SKM-1 (cell line): ENCODE measurements at regions not wholly inside any gene's neighbourhood (a gene's known extent, or its start where the extent isn't known, plus 50 kb on each side); places are given as distances from the start of the nearest gene placed in this dataset.
"Not testable (repeated sequence)": the region's sequence is repeated elsewhere in the genome, so short reads cannot be mapped to it uniquely, and the experiment has no call there.

Experiments used
- DNase-seq: peaks from one replicate; lab custom pipeline; 2025; ENCODE audit not compliant: unreplicated experiment; lab: John Stamatoyannopoulos, UW

DNA sequence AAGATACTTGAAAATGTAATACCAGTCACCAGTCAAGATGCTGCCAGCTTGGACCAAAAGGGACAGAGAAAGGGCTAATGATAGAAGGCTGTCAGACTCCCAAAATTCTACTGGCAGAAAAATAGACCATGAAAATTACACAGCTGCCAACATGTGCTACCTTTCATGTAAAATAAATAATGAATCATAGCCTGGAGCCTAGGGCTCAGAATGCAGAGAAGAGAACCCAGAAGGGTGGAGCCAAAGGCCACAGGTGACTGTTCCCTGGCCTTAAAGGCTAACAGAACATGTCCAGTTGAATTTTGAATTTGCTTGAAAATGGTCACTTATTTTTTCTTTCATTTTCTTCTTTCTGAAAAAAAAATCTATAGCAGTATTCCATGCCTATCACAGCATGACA, 1827.0 kb upstream of the MIR17HG start:
- no peak for DNase-seq

DNA sequence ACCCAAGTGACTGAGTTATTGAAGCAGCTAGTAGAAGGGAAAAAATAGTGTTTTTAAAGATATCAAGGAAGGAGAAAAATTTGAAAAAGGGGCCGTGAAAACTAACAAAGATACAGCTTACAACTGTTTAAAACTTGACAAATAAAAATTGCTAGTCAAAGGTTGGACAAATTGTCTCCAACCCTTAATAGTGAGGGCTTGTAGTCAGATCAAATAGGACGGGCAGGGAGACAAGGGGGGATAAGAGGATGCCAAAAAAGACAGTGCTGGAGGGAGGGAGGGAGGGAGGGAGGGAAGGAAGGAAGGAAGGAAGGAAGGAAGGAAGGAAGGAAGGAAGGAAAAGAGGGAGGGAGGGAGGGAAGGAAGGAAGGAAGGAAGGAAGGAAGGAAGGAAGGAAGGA, 1825.8 kb upstream of the MIR17HG start:
- DNase-seq = not testable (repeated sequence)

DNA sequence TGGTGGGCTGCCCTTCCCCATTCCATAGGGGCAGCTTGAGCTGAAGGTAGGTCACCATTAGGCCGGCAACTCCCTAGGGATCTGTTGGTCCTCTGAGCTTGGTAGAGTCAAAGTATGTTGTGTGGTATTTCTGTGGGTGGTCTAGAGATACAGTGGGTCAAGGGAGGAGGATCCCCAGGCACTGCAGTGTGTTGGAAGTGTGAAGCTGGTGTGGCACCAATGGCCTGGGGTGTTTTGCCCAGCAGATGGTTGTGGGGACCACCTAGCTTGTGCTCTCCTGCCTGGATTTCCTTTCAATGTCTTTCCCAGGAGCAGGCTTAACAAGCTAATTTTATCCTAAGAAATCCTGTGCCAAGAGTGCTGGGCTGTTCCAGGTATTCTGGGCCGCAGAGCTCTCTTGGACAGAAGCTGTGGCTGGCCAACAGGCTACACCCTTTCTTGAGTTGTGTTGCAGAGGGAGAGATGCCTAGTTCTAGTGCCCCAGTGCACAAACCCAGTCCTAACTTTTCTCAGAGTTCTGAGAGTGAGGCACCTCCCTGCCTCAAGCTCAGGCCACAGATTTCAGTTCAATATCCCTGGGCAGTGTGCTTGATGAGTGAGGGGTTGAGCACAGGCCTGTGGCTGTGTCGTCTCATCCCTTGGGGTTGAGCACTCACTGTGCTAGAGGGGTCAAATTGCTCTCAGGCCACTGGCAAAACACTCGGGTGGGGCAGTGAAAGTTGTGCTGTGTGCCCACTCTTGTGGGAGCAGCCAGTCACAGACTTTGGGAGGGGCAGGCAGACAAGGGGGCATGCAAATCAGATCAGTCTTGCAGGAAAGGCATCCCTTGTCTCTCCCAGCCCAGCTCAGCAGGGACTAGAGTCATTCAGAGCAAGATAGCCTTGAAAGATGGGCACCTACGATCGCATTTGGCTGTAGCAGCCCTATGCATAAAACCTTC, 1806.1 kb upstream of the MIR17HG start:
- DNase-seq = no peak

DNA sequence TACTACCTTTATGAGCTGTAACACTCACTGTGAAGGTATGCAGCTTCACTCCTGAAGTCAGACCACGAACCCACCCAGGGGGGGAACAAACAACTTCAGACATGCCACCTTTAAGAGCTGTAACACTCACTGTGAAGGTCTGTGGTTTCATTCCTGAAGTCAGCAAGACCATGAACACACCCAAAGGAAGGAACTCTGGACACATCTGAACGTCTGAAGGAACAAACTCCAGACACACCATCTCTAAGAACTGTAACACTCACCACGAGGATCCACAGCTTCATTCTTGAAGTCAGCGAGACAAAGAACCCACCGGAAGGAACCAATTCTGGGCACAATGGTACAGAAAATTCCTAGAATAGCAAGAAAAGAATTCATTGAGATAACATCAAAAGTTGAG, 1796.5 kb upstream of the MIR17HG start:
- no peak for DNase-seq

DNA sequence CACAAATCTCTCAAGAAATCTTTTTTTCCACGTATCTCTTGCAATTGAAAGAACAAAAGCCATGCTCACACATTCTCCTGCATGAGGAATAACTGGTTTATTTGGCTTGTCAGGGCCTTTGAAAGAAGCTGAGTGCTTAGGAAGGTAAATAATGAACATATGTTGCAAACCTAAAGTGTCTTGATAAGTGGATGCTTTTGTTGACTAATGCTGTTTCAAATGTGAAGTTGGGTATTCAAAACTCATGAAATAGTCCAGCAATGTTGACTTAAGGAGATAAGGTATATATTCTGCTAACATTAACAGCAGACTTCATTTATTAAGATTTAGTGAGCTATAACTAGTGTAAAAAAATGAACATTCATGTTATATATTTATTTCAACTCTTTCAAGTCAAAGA, 1792.7 kb upstream of the MIR17HG start:
- no peak for DNase-seq

DNA sequence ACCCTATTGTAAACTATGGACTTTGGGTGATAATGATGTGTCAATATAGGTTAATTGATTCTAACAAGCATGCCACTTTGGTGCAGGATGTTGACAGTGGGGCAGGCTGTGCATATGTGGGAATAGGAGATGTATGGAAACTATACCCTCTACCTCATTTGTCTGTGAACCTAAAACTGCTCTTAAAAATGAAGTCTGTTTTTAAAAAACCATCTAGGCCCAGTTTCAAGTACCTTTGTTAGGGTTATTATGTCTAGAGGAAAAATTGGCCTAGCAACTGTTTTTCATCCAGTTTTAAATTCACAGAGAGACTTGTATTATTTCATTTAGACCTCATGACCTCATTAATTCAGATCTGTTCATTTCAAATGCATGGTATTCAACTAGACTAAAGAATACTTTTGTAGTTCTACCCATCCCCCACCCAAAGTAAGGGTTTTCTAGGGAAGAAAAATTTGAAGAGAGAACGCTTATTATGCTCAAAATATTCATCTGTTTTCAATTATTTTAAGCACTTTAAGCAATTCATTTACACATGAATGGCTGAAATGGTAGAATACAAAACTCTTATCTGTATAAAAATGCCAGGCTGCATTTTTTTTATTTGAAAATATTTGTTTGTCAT, 1781.9 kb upstream of the MIR17HG start:
- DNase-seq = no peak

DNA sequence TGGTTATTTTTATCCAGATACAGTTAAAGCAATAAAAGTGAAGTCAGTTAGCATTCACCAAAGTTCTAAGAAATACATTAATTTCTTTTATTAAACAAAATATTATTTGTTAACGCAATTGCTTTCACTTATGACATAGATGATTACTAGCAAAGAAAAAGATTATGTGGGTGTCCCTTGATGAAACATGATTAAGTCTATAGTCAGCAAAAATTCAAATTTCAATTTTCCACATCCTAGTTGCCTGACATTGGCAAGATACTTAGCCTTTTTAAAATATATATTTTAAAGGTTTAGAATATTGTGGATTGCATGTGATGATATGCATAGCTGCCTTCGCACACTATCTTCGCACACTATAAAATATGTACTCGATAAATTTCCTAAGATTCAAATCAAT, 1780.5 kb upstream of the MIR17HG start:
- DNase-seq = no peak

DNA sequence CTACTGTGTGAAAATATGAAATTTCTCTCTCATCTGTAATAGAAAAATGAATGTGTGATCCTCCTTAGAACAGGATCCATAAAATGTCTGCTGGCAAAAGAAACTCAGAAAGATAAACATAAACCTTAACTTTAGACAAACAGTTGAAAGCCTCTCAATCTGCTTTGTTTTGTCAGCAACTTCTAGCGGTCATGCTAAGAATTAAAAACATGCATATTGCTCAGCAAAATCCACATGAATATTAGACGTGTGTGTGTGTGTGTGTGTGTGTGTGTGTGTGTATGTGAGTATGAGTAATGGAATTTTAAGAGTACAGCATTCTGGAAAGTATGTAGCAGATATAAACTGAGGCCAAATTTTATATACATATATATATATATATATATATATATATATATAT, 1779.2 kb upstream of the MIR17HG start:
- no peak for DNase-seq

DNA sequence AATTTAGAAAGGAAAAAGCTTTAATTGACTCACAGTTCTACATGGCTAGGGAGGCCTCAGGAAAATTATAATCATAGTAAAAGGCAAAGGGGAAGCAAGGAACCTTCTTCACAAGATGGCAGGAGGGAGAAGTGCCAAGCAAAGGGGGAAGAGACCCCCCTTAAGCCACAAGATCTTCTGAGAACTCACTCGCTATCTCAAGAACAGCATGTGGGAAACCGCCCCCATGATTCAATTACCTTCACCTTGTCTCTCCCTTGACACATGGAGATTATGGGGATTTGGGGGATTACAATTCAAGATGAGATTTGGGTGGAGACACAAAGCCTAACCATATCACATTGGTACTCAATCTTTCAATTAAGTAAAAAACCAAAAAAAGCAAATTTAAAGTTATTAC, 1778.7 kb upstream of the MIR17HG start:
- DNase-seq = no peak

DNA sequence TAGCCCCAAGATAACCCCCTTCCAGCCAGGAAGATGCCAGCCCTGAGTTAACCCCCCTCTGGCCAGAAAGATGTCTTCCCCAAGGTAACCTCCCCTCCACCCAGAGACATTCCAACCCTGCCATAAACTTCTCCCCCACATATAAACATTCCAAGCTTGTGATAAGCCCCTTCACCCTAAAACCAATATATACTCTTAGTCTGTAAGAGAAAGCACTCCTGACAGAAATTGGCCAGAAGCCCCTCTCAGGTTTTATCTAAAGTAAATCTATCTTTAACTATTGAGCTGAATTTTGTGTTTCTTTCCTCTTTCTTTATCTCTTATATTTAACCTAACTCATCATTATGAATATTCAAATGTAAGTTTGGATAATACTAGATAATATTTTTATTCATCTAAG, 1775.8 kb upstream of the MIR17HG start:
- no peak for DNase-seq

DNA sequence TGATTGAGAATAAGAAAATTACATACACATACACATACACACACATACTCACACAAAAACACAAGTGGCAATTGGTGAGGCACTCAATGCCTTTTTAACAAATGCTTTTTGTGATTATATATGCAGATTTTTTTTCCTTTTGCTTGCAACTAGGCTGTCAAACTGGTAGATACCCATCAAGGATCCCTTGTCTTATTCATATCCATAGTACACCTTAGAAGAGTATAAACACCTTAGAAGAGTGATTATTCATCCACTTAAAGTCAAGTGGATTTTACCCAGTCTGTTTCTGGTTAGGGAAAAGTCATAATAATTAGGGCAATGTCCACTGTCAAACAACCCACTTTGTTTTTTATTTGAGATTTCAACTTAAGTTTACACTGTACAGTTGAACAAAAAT, 1773.4 kb upstream of the MIR17HG start:
- DNase-seq = no peak

DNA sequence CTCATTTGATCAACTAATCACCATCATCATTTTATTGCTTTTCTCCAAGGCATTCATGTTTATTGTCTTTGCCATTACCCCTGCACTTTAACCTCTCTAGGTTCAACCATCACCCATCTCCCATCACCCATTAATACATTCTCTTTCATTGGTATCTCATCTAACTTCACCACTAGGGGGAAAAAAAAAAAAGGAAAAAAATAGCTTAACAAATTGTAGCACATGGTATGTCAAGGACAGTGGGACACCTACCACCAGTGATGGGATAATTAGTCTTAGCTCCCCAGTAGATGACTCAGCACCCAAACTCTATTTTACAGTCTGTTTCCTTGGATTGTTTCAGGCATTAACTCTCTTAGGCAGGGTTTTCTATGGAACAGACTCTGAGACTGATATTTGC, 1770.2 kb upstream of the MIR17HG start:
- no peak for DNase-seq

DNA sequence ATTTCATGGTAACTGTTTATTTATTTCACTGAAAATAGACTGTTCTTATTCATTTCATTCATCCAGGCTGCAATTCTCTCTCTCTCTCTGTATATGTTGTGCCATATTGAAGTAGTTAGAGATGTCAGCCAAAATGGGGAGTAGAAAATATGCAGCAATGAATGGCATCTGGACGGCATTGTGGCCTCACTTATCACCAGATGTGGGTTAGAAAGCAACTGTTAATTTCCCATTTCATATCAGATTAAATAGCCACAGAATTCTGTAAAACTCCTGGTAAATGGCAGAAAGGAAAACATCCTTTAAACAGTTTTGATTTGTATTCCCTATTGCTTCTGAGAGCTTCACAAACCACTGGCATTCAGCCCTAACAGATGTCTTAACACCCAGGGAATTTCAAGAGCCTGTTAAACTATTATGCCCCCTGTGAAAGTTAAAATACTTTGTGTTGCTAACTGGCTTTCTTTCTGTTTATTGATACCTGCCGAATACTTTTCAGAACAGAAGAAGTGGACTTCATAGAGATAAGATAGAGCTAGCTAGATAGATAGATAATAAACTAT, 1763.3 kb upstream of the MIR17HG start:
- no peak for DNase-seq

DNA sequence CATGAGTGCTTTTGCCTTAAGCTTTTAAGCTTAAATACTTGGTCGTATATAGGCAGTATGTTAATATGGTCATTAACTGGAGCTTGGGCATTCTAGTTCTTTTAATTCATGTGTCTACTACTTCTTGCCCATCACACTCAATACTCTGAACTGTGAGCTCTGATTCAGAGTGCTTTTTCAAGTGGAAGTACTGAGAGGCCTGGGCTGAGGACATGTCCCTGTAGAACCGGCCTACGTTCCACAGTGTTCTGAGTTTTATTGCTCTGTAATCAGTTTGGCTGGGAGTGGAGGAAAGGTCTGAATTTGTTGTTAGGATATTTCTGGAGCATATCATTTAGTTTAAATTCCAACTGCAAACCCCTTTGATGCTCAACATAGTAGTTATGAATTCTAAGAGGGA, 1744.8 kb upstream of the MIR17HG start:
- DNase-seq = no peak

DNA sequence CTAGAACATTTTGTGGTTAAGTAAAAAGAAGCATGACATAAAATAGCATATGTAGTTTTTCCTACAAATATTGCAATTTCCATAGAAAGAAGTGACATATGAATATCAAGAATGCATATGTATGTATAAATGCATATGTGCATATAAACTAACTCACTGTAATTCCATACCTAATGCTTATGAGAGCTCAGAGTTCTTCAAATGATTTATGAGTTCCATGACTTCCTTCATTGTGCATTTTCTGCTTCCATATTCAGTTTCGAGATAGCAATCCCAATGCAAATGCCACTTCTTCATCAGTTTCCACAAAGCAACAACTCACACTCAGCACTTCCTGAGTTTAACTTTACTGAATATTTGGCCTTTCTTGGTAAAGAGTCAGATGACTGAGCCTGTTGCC, 1744.3 kb upstream of the MIR17HG start:
- DNase-seq = no peak

DNA sequence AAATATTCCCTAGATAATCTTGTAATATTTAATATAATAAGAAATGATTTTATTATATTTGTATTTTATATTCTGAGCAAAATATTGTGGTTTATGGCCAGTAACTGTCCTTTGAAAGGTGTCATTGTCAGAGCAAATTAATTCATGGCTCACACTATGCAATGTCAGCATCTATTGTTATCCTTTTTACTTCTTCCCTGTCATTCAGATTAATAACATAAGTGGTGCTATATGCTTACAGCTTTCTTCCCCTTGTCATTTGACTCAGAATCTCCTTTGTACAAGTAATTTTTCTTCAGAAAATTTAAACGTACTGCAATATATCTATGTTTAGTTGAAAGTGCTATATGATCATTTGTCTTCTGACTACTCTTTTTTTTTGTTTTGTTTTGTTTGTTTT, 1738.2 kb upstream of the MIR17HG start:
- DNase-seq = no peak

DNA sequence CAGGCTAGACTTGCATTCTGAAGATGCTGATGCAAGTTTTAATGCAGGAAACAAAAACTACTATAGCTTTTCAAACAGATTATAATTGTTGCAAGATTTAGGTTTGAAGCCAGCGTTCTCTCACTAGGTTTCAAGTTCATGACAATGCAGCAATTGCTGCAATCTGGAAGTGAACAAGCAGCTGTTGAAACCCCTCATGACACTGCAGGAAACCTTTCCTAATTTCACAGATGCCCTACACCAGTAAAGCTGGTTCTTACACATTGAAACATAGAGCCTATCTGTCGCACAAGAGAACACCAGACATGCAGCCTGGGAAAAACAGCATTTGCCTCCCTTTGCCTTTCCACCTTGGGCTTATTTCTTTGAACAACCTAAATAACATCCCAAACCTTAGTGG, 1737.2 kb upstream of the MIR17HG start:
- DNase-seq = no peak

DNA sequence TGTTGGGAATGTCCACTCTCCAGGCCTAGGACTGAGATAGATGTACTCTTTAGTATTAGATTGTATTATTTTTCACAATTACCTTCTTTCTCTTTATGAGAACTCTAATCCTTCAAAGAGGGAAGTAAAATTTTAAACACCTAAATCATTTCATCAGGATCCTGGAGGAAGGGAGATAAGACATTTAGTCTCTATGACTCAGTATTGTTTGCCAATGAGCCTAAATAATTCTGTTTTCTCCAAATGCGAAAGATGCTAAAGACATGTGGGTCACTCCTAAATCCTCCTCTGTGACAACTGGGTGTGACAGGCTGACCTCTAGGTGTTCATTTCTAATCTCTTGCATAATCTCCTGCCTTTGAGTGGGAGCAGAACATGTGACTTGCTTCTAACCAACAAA, 1736.6 kb upstream of the MIR17HG start:
- DNase-seq = no peak

DNA sequence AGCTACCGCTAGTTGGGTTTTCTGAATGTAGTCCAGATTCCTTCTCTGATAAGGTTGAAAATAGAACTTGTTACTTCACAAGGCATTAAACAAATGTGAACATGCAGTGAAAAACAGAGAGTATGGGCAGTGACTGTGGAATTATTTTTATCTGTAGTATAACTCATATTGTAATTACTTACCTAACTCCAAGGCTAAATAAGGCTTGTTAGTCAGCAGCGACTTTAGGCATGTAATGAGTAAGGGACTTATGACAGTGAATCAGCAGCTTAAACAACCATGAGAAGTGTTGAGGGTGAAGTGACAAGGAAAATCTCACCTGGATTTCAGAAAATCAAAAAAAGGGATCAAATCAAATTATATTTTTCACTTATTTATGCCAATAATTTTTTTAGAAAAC, 1719.5 kb upstream of the MIR17HG start:
- no peak for DNase-seq

DNA sequence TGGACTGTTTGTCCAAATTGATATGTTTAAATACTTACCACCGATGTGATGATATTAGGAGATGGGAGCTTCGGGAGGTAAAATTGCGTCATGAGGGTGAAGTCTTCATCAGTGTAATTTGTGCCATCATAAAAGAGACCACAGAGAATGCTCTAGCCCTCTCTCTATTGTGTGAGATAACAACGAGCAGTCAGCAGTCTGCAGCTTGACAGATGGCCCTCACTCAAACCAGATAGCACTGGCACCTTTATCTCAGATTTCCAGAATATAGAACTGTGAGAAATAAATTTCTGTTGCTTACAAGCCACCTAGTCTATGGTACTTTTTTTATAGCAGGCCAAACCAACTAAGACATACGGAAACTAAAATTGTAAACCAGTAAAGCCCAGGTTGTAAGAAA, 1718.9 kb upstream of the MIR17HG start:
- DNase-seq = no peak

DNA sequence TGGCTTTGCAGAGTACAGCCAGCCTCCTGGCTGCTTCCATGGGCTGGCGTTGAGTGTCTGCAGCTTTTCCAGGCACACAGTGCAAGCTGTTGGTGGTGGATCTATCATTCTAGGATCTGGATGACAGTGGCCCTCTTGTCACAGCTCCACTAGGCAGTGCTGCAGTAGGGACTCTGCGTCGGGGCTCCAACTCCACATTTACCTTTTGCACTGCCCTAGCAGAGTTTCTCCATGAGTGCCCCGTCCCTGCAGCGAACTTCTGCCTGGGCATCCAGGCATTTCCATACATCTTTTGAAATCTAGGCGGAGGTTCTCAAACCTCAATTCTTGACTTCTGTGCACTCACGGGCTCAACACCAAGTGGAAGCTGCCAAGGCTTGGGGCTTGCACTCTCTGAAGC, 1697.3 kb upstream of the MIR17HG start:
- no peak for DNase-seq

DNA sequence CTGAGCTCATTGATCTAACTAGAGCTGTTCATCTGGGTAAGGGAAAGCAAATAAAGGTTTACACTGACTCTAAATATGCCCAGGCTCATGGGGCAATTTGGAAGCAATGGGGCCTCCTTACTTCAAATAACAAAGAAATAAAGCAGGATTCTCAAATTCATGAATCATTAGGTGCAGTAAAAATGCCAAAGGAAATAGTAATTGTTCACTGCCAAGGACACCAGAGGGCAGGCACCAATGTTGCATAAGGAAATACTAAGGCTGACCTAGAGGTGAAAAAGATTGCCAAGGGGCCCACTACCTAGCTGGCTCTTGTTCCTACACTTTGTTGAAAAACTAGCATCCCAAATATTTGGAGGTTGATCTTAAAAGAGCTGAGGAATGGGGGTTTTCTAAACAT, 1686.7 kb upstream of the MIR17HG start:
- DNase-seq = no peak
